GM21367 (cell line): ENCODE measurements at regions not wholly inside any gene's neighbourhood (a gene's known extent, or its start where the extent isn't known, plus 50 kb on each side); places are given as distances from the start of the nearest gene placed in this dataset.

ENCODE experiments used
- ATAC-seq: cut with Tn5 transposase; IDR thresholded peaks from one replicate; pipeline ENCODE4 v1.9.1; 2021; ENCODE audit not compliant: unreplicated experiment

- ATAC-seq = no peak
These were observed 50.5 kb upstream of the ZBED5 start for GRCh38 chr11:10908215-10908951.
